ENCODE measurements at regions not wholly inside any gene's neighbourhood (a gene's known extent, or its start where the extent isn't known, plus 50 kb on each side); places are given as distances from the start of the nearest gene placed in this dataset.
"Not testable (repeated sequence)": the region's sequence is repeated elsewhere in the genome, so short reads cannot be mapped to it uniquely, and the experiment has no call there.

- not testable (repeated sequence) for H3K27ac ChIP-seq; DNase-seq (ENCODE audit: low read depth, low spot score)
Measured at GRCh38 chr13:34747056-34747455, 195.0 kb upstream of the NBEA start.

GRCh38 chr13:34747507-34747906 is 194.6 kb upstream of the NBEA start:
- no peak overlapping the region for H3K27ac ChIP-seq
- DNase-seq (ENCODE audit: low read depth, low spot score) = no peak

- DNase-seq (ENCODE audit: low read depth, low spot score) = no peak
Measured at GRCh38 chr13:34748073-34748472, 194.0 kb upstream of the NBEA start.

GRCh38 chr13:34748596-34748995 is 193.5 kb upstream of the NBEA start:
- DNase-seq (ENCODE audit: low read depth, low spot score) = no peak

More at GRCh38 chr13:34748073-34748472, 194.0 kb upstream of the NBEA start:
- peak overlapping the region; percentile 20 for H3K27ac ChIP-seq

GRCh38 chr13:34749046-34749445 is 193.0 kb upstream of the NBEA start:
- H3K27ac ChIP-seq = peak overlapping the region; percentile 20
- no peak for DNase-seq (ENCODE audit: low read depth, low spot score)

More at GRCh38 chr13:34748596-34748995, 193.5 kb upstream of the NBEA start:
- H3K27ac ChIP-seq = peak overlapping the region; percentile 20

GRCh38 chr13:34750078-34750931 is 191.8 kb upstream of the NBEA start:
- DNase-seq (ENCODE audit: low read depth, low spot score) = no peak
- H3K27ac ChIP-seq = no peak overlapping the region

GRCh38 chr13:34751044-34751443 is 191.0 kb upstream of the NBEA start:
- H3K27ac ChIP-seq = no peak overlapping the region
- DNase-seq (ENCODE audit: low read depth, low spot score) = no peak

GRCh38 chr13:34751492-34751891 is 190.6 kb upstream of the NBEA start:
- H3K27ac ChIP-seq = no peak overlapping the region
- no peak for DNase-seq (ENCODE audit: low read depth, low spot score)

GRCh38 chr13:34752283-34752960 is 189.6 kb upstream of the NBEA start:
- H3K27ac ChIP-seq = no peak overlapping the region
- no peak for DNase-seq (ENCODE audit: low read depth, low spot score)

GRCh38 chr13:34756136-34756535 is 185.9 kb upstream of the NBEA start:
- no peak overlapping the region for H3K27ac ChIP-seq
- DNase-seq (ENCODE audit: low read depth, low spot score) = no peak

- no peak for DNase-seq (ENCODE audit: low read depth, low spot score)
- no peak overlapping the region for H3K27ac ChIP-seq
Measured at GRCh38 chr13:34756572-34756971, 185.5 kb upstream of the NBEA start.

- H3K27ac ChIP-seq = no peak overlapping the region
- DNase-seq (ENCODE audit: low read depth, low spot score) = no peak
Measured at GRCh38 chr13:34757441-34757840, 184.6 kb upstream of the NBEA start.

- DNase-seq (ENCODE audit: low read depth, low spot score) = no peak
- no peak overlapping the region for H3K27ac ChIP-seq
Measured at GRCh38 chr13:34758628-34759027, 183.4 kb upstream of the NBEA start.

GRCh38 chr13:34762312-34762711 is 179.8 kb upstream of the NBEA start:
- H3K27ac ChIP-seq = no peak overlapping the region
- DNase-seq (ENCODE audit: low read depth, low spot score) = no peak

- no peak overlapping the region for H3K27ac ChIP-seq
- DNase-seq (ENCODE audit: low read depth, low spot score) = peak; percentile 36
Measured at GRCh38 chr13:34764246-34764645, 177.8 kb upstream of the NBEA start.

- no peak for DNase-seq (ENCODE audit: low read depth, low spot score)
- no peak overlapping the region for H3K27ac ChIP-seq
Measured at GRCh38 chr13:34765446-34766180, 176.5 kb upstream of the NBEA start.

GRCh38 chr13:34767778-34768177 is 174.3 kb upstream of the NBEA start:
- no peak overlapping the region for H3K27ac ChIP-seq
- no peak for DNase-seq (ENCODE audit: low read depth, low spot score)

GRCh38 chr13:34772206-34772605 is 169.9 kb upstream of the NBEA start:
- no peak for DNase-seq (ENCODE audit: low read depth, low spot score)
- H3K27ac ChIP-seq = no peak overlapping the region

- no peak for DNase-seq (ENCODE audit: low read depth, low spot score)
- no peak overlapping the region for H3K27ac ChIP-seq
Measured at GRCh38 chr13:34772881-34773280, 169.2 kb upstream of the NBEA start.

GRCh38 chr13:34776390-34776981 is 165.6 kb upstream of the NBEA start:
- no peak for DNase-seq (ENCODE audit: low read depth, low spot score)
- H3K27ac ChIP-seq = no peak overlapping the region

Measured in epithelial cell of prostate (primary cell).